DMS 273 (cell line): ENCODE measurements at regions not wholly inside any gene's neighbourhood (a gene's known extent, or its start where the extent isn't known, plus 50 kb on each side); places are given as distances from the start of the nearest gene placed in this dataset.
"Not testable (repeated sequence)": the region's sequence is repeated elsewhere in the genome, so short reads cannot be mapped to it uniquely, and the experiment has no call there.

Source experiments
- DNase-seq: peaks from one replicate; lab custom pipeline; 2025; ENCODE audit not compliant: unreplicated experiment; lab: John Stamatoyannopoulos, UW

- DNase-seq: no peak
Observed at GRCh38 chr9:110086537-110086936, 121.4 kb downstream of the C9orf152 start.

- DNase-seq: no peak
Observed at GRCh38 chr9:110087605-110088004, 120.4 kb downstream of the C9orf152 start.

- peak; percentile 39 for DNase-seq
Observed at GRCh38 chr9:110088099-110088498, 119.9 kb downstream of the C9orf152 start.

- DNase-seq: no peak
Observed at GRCh38 chr9:110089681-110090370, 118.1 kb downstream of the C9orf152 start.

GRCh38 chr9:110092792-110093191 is 115.2 kb downstream of the C9orf152 start:
- no peak for DNase-seq

- no peak for DNase-seq
Observed at GRCh38 chr9:110093417-110093816, 114.5 kb downstream of the C9orf152 start.

GRCh38 chr9:110093871-110094270 is 114.1 kb downstream of the C9orf152 start:
- no peak for DNase-seq

GRCh38 chr9:110095161-110095595 is 112.8 kb downstream of the C9orf152 start:
- peak; percentile 89 for DNase-seq

GRCh38 chr9:110095776-110096175 is 112.2 kb downstream of the C9orf152 start:
- DNase-seq: peak; percentile 28

GRCh38 chr9:110096674-110097073 is 111.3 kb downstream of the C9orf152 start:
- not testable (repeated sequence) for DNase-seq

- DNase-seq: peak; percentile 97
Observed at GRCh38 chr9:110099236-110100095, 108.5 kb downstream of the C9orf152 start.

GRCh38 chr9:110101531-110102161 is 106.3 kb downstream of the C9orf152 start:
- DNase-seq: peak; percentile 56

- DNase-seq: peak; percentile 14
Observed at GRCh38 chr9:110103257-110103656, 104.7 kb downstream of the C9orf152 start.

- peak; percentile 69 for DNase-seq
Observed at GRCh38 chr9:110104261-110104809, 103.6 kb downstream of the C9orf152 start.

GRCh38 chr9:110105107-110105506 is 102.9 kb downstream of the C9orf152 start:
- no peak for DNase-seq

GRCh38 chr9:110106661-110107060 is 101.3 kb downstream of the C9orf152 start:
- no peak for DNase-seq

- no peak for DNase-seq
Observed at GRCh38 chr9:110109333-110110092, 98.4 kb downstream of the C9orf152 start.

GRCh38 chr9:110110154-110110553 is 97.8 kb downstream of the C9orf152 start:
- no peak for DNase-seq

- no peak for DNase-seq
Observed at GRCh38 chr9:110111868-110112267, 96.1 kb downstream of the C9orf152 start.

GRCh38 chr9:110112792-110113191 is 95.2 kb downstream of the C9orf152 start:
- no peak for DNase-seq
